ENCODE measurements at regions not wholly inside any gene's neighbourhood (a gene's known extent, or its start where the extent isn't known, plus 50 kb on each side); places are given as distances from the start of the nearest gene placed in this dataset.

GRCh38 chr2:45105050-45105582 lies 95.9 kb upstream of the SIX2 start:
- no peak for DNase-seq (ENCODE audit: low read depth, low spot score)
- dilution Hi-C loops (cut with MboI; ENCODE audit: extremely low pct_ligation_motif_present, low sequenced_read_pairs), result no loop called here
- peaks cover 3% of the 10 kb centered on the region for H3K27me3 ChIP-seq (ENCODE audit: control insufficient read depth, extremely low read depth, insufficient read depth, low read length)

DNA sequence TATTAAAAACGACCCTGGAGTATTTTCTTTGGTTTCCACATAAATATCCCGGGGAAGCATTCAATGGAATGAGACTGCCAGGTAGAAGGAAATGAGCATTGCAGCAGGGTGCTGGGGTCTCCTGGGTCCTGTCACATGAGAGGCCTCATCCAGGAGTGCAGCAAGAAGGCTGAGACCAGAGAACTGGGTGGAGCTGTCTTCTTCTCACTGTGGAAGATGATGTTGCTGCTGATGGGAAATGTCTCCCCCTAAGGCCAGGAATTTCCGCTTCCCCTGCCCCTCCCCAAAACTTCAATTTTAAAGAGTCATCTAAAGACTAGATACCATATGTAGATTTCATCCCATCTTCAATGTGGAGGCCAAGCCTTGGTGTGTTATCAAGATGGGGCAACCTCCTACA lies 95.2 kb upstream of the SIX2 start:
- TF ChIP-seq, protein P1, sequence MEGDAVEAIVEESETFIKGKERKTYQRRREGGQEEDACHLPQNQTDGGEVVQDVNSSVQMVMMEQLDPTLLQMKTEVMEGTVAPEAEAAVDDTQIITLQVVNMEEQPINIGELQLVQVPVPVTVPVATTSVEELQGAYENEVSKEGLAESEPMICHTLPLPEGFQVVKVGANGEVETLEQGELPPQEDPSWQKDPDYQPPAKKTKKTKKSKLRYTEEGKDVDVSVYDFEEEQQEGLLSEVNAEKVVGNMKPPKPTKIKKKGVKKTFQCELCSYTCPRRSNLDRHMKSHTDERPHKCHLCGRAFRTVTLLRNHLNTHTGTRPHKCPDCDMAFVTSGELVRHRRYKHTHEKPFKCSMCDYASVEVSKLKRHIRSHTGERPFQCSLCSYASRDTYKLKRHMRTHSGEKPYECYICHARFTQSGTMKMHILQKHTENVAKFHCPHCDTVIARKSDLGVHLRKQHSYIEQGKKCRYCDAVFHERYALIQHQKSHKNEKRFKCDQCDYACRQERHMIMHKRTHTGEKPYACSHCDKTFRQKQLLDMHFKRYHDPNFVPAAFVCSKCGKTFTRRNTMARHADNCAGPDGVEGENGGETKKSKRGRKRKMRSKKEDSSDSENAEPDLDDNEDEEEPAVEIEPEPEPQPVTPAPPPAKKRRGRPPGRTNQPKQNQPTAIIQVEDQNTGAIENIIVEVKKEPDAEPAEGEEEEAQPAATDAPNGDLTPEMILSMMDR (optimal IDR thresholded peaks at IDR 0.05 in 1 of 3, IDR thresholded peaks at IDR 0.05 in 1 of 3, conservative IDR thresholded peaks at IDR 0.05 in 1 of 3; ENCODE audit: extremely low read depth in 1 of 3, insufficient read depth in 2 of 3, low read length in 3 of 3), result no peak
- TF ChIP-seq EZH2 (IDR thresholded peaks at IDR 0.05; ENCODE audit: low read length), result no peak
- dilution Hi-C loops (cut with MboI; ENCODE audit: extremely low pct_ligation_motif_present, low sequenced_read_pairs), result no loop called here
- H3K4me2 ChIP-seq (ENCODE audit: control insufficient read depth, extremely low read depth, insufficient read depth, low read depth, low read length), result no peak overlapping the region

More at GRCh38 chr2:45105050-45105582, 95.9 kb upstream of the SIX2 start:
- H3K79me2 ChIP-seq (ENCODE audit: control insufficient read depth, insufficient read depth, low read length), result no peaks in the 10 kb centered on the region
- H3K4me1 ChIP-seq (ENCODE audit: control insufficient read depth, extremely low read depth, insufficient read depth, low read length), result no peaks in the 10 kb centered on the region
- no peak overlapping the region for H3K9ac ChIP-seq (ENCODE audit: control insufficient read depth, extremely low read depth, insufficient read depth, low read length)
- no peak overlapping the region for H2AFZ ChIP-seq (ENCODE audit: control insufficient read depth, low read length)
- no peak overlapping the region for H3K4me2 ChIP-seq (ENCODE audit: control insufficient read depth, extremely low read depth, insufficient read depth, low read depth, low read length)
- H3K9me3 ChIP-seq (ENCODE audit: control insufficient read depth, low read depth, low read length), result no peaks in the 10 kb centered on the region
- FAIRE-seq, result no peak
- no peak overlapping the region for H3K27ac ChIP-seq (ENCODE audit: control insufficient read depth, insufficient read depth, low read length)
- H3K4me3 ChIP-seq (ENCODE audit: control insufficient read depth in 2 of 3, extremely low read depth in 1 of 3, insufficient read depth in 2 of 3, low read depth in 1 of 3, low read length in 3 of 3), result no peak overlapping the region
- no peaks in the 10 kb centered on the region for H3K36me3 ChIP-seq (ENCODE audit: control insufficient read depth in 2 of 2, extremely low read depth in 1 of 2, insufficient read depth in 2 of 2, low read length in 2 of 2)
- no peaks in the 10 kb centered on the region for H3K9me1 ChIP-seq (ENCODE audit: control insufficient read depth, extremely low read depth, insufficient read depth, low read length)
- no peaks in the 10 kb centered on the region for H4K20me1 ChIP-seq (ENCODE audit: control insufficient read depth, extremely low read depth, insufficient read depth, low read length)
- no peak for TF ChIP-seq EZH2 (IDR thresholded peaks at IDR 0.05; ENCODE audit: low read length)
- TF ChIP-seq, protein P1 (optimal IDR thresholded peaks at IDR 0.05 in 1 of 3, IDR thresholded peaks at IDR 0.05 in 1 of 3, conservative IDR thresholded peaks at IDR 0.05 in 1 of 3; ENCODE audit: extremely low read depth in 1 of 3, insufficient read depth in 2 of 3, low read length in 3 of 3), result no peak

More for the DNA sequence above, 95.2 kb upstream of the SIX2 start:
- H3K4me3 ChIP-seq (ENCODE audit: control insufficient read depth in 2 of 3, extremely low read depth in 1 of 3, insufficient read depth in 2 of 3, low read depth in 1 of 3, low read length in 3 of 3), result no peak overlapping the region
- no peaks in the 10 kb centered on the region for H3K4me1 ChIP-seq (ENCODE audit: control insufficient read depth, extremely low read depth, insufficient read depth, low read length)
- H3K36me3 ChIP-seq (ENCODE audit: control insufficient read depth in 2 of 2, extremely low read depth in 1 of 2, insufficient read depth in 2 of 2, low read length in 2 of 2), result no peaks in the 10 kb centered on the region
- H3K27me3 ChIP-seq (ENCODE audit: control insufficient read depth, extremely low read depth, insufficient read depth, low read length), result peaks cover 3% of the 10 kb centered on the region
- H3K9me1 ChIP-seq (ENCODE audit: control insufficient read depth, extremely low read depth, insufficient read depth, low read length), result no peaks in the 10 kb centered on the region
- DNase-seq (ENCODE audit: low read depth, low spot score), result no peak
- H2AFZ ChIP-seq (ENCODE audit: control insufficient read depth, low read length), result no peak overlapping the region
- H4K20me1 ChIP-seq (ENCODE audit: control insufficient read depth, extremely low read depth, insufficient read depth, low read length), result no peaks in the 10 kb centered on the region
- H3K9ac ChIP-seq (ENCODE audit: control insufficient read depth, extremely low read depth, insufficient read depth, low read length), result no peak overlapping the region
- no peak overlapping the region for H3K27ac ChIP-seq (ENCODE audit: control insufficient read depth, insufficient read depth, low read length)
- FAIRE-seq, result no peak
- no peaks in the 10 kb centered on the region for H3K9me3 ChIP-seq (ENCODE audit: control insufficient read depth, low read depth, low read length)
- H3K79me2 ChIP-seq (ENCODE audit: control insufficient read depth, insufficient read depth, low read length), result no peaks in the 10 kb centered on the region

Measured in keratinocyte (primary cell).